WERI-Rb-1 (cell line): ENCODE measurements at regions not wholly inside any gene's neighbourhood (a gene's known extent, or its start where the extent isn't known, plus 50 kb on each side); places are given as distances from the start of the nearest gene placed in this dataset.

Experiments
- DNase-seq: peaks from one replicate; pipeline ENCODE4 v3.0.0-alpha.2; 2020
- H3K27ac ChIP-seq: fragments of 250-450 bp; sonication (Bioruptor Pico); 2 replicates; pipeline ENCODE4 v1.5.1; 2020; ENCODE audit warnings: mild to moderate bottlenecking, moderate library complexity
- H3K27me3 ChIP-seq: fragments of 250-450 bp; sonication (Bioruptor Pico); 2 replicates; pipeline ENCODE4 v1.5.1; 2021; ENCODE audit warnings: mild to moderate bottlenecking, low read depth, moderate library complexity; ENCODE audit not compliant: insufficient read depth, severe bottlenecking
- H3K36me3 ChIP-seq: fragments of 250-450 bp; sonication (Bioruptor Pico); 2 replicates; pipeline ENCODE4 v1.5.1; 2020; ENCODE audit warnings: mild to moderate bottlenecking, moderate library complexity
- H3K4me3 ChIP-seq: 2 replicates; pipeline ENCODE4 v1.5.1; 2011; ENCODE audit warnings: low read depth, mild to moderate bottlenecking, control low read depth, low read length
- H3K9me3 ChIP-seq: fragments of 250-450 bp; sonication (Bioruptor Pico); 2 replicates; pipeline ENCODE4 v1.5.1; 2021; ENCODE audit warnings: mild to moderate bottlenecking, moderate library complexity; ENCODE audit not compliant: severe bottlenecking
- TF ChIP-seq, protein P1 (sequence below): IDR thresholded peaks from 2 replicates; pipeline ENCODE4 v1.5.1; 2011; ENCODE audit warnings: low read depth, mild to moderate bottlenecking, control low read depth, inconsistent platforms, low read length

DNA sequence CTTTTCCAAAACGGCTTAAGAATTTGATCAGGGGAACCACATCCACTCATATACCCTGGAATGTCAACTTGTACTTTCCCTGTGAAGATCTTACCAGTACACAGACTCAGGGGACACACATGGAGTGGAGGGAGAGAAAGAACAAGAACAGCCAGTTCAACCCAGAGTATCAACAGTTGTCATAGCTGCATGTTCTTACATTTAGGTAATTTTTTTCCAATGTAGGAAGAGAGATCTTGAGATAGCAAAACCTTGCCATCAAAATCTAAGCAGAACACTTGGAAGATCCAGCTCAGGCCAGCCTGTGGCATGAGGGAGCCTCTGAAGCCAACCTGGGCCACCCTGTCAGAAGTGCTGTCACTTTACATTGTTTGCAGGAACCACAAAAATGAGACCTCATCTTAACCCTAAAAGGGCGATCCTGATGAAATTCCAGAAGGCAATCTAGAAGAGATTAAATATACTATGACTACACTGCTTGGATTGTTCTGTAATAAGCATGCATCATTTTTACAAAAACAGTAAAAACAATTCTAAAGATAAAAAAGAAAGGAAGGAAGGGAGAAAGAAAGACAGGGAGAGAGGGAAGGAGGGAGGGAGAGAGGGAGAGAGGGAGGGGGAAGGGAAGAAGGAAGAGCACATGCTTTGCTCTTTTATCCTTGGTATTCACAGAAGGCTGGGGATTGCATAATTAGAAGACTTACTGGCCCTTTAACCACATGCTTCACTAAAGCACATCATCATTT lies 124.7 kb upstream of the TCF21 start:
- Histone ChIP-seq H3K36me3 (no peaks in the 10 kb centered on the region), H3K27me3 (peaks cover 42% of the 10 kb centered on the region), H3K27ac (no peak overlapping the region), H3K9me3 (no peaks in the 10 kb centered on the region), H3K4me3 (no peak overlapping the region)
- TF ChIP-seq, protein P1, sequence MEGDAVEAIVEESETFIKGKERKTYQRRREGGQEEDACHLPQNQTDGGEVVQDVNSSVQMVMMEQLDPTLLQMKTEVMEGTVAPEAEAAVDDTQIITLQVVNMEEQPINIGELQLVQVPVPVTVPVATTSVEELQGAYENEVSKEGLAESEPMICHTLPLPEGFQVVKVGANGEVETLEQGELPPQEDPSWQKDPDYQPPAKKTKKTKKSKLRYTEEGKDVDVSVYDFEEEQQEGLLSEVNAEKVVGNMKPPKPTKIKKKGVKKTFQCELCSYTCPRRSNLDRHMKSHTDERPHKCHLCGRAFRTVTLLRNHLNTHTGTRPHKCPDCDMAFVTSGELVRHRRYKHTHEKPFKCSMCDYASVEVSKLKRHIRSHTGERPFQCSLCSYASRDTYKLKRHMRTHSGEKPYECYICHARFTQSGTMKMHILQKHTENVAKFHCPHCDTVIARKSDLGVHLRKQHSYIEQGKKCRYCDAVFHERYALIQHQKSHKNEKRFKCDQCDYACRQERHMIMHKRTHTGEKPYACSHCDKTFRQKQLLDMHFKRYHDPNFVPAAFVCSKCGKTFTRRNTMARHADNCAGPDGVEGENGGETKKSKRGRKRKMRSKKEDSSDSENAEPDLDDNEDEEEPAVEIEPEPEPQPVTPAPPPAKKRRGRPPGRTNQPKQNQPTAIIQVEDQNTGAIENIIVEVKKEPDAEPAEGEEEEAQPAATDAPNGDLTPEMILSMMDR, result no peak
- DNase-seq, result no peak

DNA sequence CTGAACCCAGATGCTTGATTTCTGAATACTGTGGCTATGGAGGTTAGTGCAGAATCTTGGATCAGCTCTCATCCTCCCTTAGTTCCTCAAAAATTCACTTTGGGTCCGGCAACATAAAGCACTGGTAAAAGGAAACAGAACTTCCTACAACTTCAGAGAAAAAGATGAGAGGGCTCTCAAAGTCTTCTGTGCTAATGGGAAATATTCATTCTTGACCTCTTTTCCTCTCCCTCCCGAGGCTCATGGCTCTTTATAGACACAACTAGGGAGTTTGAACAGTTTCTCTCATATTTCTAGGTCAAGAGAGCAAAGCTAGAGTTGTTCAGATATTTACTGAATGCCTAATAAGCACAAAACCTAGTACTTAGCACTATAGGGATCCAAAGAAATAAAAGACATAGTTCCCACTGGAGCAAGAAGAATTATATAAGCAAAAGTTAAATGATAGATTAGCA lies 124.1 kb upstream of the TCF21 start:
- H3K27me3 ChIP-seq, result peaks cover 46% of the 10 kb centered on the region
- no peaks in the 10 kb centered on the region for H3K9me3 ChIP-seq
- no peak overlapping the region for H3K27ac ChIP-seq
- H3K4me3 ChIP-seq, result no peak overlapping the region
- TF ChIP-seq, protein P1, result no peak
- no peak for DNase-seq
- H3K36me3 ChIP-seq, result no peaks in the 10 kb centered on the region

DNA sequence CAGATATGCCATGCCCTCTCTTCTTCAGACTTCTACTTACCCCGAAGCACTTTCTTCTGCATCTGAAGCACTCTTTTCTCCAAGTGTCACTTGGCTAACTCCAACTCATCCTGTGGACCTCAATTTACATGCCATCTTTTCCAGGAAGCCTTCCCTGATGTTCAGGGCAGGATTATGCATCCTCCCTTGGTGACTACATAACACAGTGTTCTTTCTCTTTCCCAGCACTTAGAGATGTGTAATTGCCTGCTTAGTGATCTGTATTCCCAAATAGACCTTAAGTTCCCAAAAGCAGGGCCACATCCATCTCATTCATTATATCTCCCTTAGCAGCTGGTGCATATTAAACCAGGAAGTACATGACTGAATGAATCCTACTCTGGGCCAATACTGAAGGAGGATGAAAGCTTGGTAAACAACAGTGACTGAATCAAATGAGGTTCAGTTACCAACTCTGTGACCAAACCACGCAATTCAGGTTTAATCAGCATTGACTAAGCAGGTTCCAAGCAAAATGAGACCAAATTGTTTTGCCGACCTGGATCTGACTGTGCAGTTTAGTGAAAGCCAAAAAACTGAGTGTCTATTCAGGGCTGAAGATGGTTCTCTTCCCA lies 121.4 kb upstream of the TCF21 start:
- TF ChIP-seq, protein P1, result no peak
- H3K36me3 ChIP-seq, result no peaks in the 10 kb centered on the region
- H3K9me3 ChIP-seq, result no peaks in the 10 kb centered on the region
- DNase-seq, result no peak
- peaks cover 44% of the 10 kb centered on the region for H3K27me3 ChIP-seq
- no peak overlapping the region for H3K4me3 ChIP-seq
- no peak overlapping the region for H3K27ac ChIP-seq

DNA sequence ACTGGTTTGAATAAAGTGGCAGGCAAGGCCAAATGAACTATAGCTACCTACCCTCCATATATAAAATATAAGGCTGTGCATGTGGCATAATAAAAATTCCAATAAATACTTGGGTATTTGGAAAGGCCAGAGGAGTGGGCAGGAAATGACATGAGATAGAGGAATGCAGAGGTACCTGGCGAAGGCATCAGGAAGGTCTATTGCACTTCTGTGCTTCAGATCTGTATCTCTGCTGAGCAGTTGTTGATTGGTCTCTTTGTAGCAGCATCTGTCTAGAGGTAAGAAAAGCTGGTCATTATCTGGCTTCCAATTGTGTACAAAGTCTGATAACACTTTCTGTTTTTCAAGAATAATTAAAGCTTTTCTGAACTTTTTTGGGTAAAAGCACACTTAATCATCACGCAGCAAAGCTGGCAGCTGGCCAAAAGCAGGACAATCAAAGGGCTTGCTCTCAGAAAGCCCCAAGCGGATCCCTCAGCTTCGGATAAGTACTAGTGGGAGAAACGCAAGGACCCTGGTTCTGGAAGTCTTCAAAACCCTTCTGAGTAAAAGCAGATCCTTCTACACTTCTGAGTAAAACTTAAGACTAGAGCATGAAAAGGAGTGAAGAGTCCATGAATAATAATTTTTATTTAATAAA lies 120.1 kb upstream of the TCF21 start:
- no peak overlapping the region for H3K27ac ChIP-seq
- peaks cover 36% of the 10 kb centered on the region for H3K27me3 ChIP-seq
- TF ChIP-seq, protein P1, result no peak
- DNase-seq, result no peak
- H3K9me3 ChIP-seq, result no peaks in the 10 kb centered on the region
- no peak overlapping the region for H3K4me3 ChIP-seq
- H3K36me3 ChIP-seq, result no peaks in the 10 kb centered on the region

DNA sequence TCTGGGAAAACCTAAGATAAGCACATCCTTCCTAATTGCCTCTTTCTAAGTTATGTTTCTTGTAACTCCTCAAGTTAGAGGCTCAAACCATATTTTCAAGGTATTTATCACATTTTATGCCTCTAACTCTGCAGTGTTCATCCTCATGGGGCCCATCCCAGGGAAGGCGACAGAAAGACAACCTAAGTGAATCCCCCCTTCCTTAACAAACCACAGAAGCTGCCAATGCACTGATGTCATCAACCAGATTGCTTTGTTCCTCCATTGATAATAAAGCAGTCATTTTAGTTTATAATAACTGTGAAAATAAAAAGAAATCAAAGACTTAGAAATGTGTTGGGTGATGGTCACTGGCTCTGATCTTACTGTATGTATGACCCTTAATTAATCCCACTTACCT lies 119.5 kb upstream of the TCF21 start:
- Histone ChIP-seq H3K27me3 (peaks cover 41% of the 10 kb centered on the region), H3K27ac (no peak overlapping the region), H3K9me3 (no peaks in the 10 kb centered on the region), H3K36me3 (no peaks in the 10 kb centered on the region), H3K4me3 (no peak overlapping the region)
- TF ChIP-seq, protein P1, result no peak
- no peak for DNase-seq
